ENCODE measurements at regions not wholly inside any gene's neighbourhood (a gene's known extent, or its start where the extent isn't known, plus 50 kb on each side); places are given as distances from the start of the nearest gene placed in this dataset.

GRCh38 chr18:64653068-64653467 is 504.2 kb upstream of the LINC00305 start:
- H3K9me2 ChIP-seq (replicated peaks; ENCODE audit: low read length), result no peaks in the 10 kb centered on the region
- H3K27ac ChIP-seq (ENCODE audit: low read length), result no peak overlapping the region
- no peaks in the 10 kb centered on the region for H3K9me3 ChIP-seq (ENCODE audit: low read length)
- intact Hi-C loops (cut with micrococcal nuclease), result loop anchor here (10.0 kb wide), 1 partner anchor 442 kb away; no protein-coding TSS in a partner anchor
- no peaks in the 10 kb centered on the region for H3K36me3 ChIP-seq (ENCODE audit: low read depth, low read length)
- CTCF ChIA-PET, result no interaction called here
- no TSS peak for BruUV-seq (replicated peaks)
- H3F3A ChIP-seq (ENCODE audit: low read length, unreplicated experiment), result no peaks in the 10 kb centered on the region
- POLR2A ChIA-PET (ENCODE audit: unreplicated experiment), result no interaction called here
- no peaks in the 10 kb centered on the region for H4K20me1 ChIP-seq (ENCODE audit: low read length)
- H3K79me2 ChIP-seq (ENCODE audit: low read length), result no peaks in the 10 kb centered on the region
- no peak overlapping the region for H3K4me2 ChIP-seq (ENCODE audit: low read length)
- H2AFZ ChIP-seq (ENCODE audit: low read length), result no peak overlapping the region
- ATAC-seq (no peak), DNase-seq (no peak)
- no peak overlapping the region for H3K9ac ChIP-seq (ENCODE audit: low read length)
- H3K4me1 ChIP-seq (ENCODE audit: insufficient read depth, low read length), result no peaks in the 10 kb centered on the region
- H3K4me3 ChIP-seq (ENCODE audit: low read length), result no peak overlapping the region
- no peaks in the 10 kb centered on the region for H3K27me3 ChIP-seq (ENCODE audit: low read length)
- TF ChIP-seq EZH2 (IDR thresholded peaks at IDR 0.05; ENCODE audit: low read length, unreplicated experiment), result no peak
- no peak for TF ChIP-seq CTCF (conservative IDR thresholded peaks at IDR 0.05; ENCODE audit: low read depth, low read length)
- no peak for TF ChIP-seq EZH2phosphoT487 (IDR thresholded peaks at IDR 0.05; ENCODE audit: borderline replicate concordance, low read length)

GRCh38 chr18:64650068-64650467 is 501.2 kb upstream of the LINC00305 start:
- Histone ChIP-seq H3K79me2 (ENCODE audit: low read length) (no peaks in the 10 kb centered on the region), H3K9ac (ENCODE audit: low read length) (no peak overlapping the region), H4K20me1 (ENCODE audit: low read length) (no peaks in the 10 kb centered on the region), H3K9me2 (replicated peaks; ENCODE audit: low read length) (no peaks in the 10 kb centered on the region), H3K4me3 (ENCODE audit: low read length) (no peak overlapping the region), H3F3A (ENCODE audit: low read length, unreplicated experiment) (no peaks in the 10 kb centered on the region), H3K27ac (ENCODE audit: low read length) (no peak overlapping the region), H3K36me3 (ENCODE audit: low read depth, low read length) (no peaks in the 10 kb centered on the region), H3K4me2 (ENCODE audit: low read length) (no peak overlapping the region), H2AFZ (ENCODE audit: low read length) (no peak overlapping the region), H3K27me3 (ENCODE audit: low read length) (no peaks in the 10 kb centered on the region), H3K9me3 (ENCODE audit: low read length) (no peaks in the 10 kb centered on the region), H3K4me1 (ENCODE audit: insufficient read depth, low read length) (no peaks in the 10 kb centered on the region)
- ChIA-PET POLR2A (ENCODE audit: unreplicated experiment) (no interaction called here), CTCF (interaction anchor here (0.6 kb wide), 1 partner anchor 441 kb away, joined by 3 read pairs; no protein-coding TSS in a partner anchor)
- DNase-seq (no peak), ATAC-seq (no peak)
- TF ChIP-seq EZH2phosphoT487 (IDR thresholded peaks at IDR 0.05; ENCODE audit: borderline replicate concordance, low read length) (no peak), EZH2 (IDR thresholded peaks at IDR 0.05; ENCODE audit: low read length, unreplicated experiment) (no peak), CTCF (conservative IDR thresholded peaks at IDR 0.05; ENCODE audit: low read depth, low read length) (no peak)
- intact Hi-C loops (cut with micrococcal nuclease), result loop anchor here (10.0 kb wide), 1 partner anchor 445 kb away; no protein-coding TSS in a partner anchor
- no TSS peak for BruUV-seq (replicated peaks)

GRCh38 chr18:64645753-64646152 is 496.9 kb upstream of the LINC00305 start:
- no peak overlapping the region for H3K4me2 ChIP-seq (ENCODE audit: low read length)
- H3K9me3 ChIP-seq (ENCODE audit: low read length), result no peaks in the 10 kb centered on the region
- H3F3A ChIP-seq (ENCODE audit: low read length, unreplicated experiment), result no peaks in the 10 kb centered on the region
- no peak overlapping the region for H3K27ac ChIP-seq (ENCODE audit: low read length)
- H3K4me1 ChIP-seq (ENCODE audit: insufficient read depth, low read length), result no peaks in the 10 kb centered on the region
- DNase-seq (no peak), ATAC-seq (no peak)
- no peaks in the 10 kb centered on the region for H3K79me2 ChIP-seq (ENCODE audit: low read length)
- H3K27me3 ChIP-seq (ENCODE audit: low read length), result no peaks in the 10 kb centered on the region
- H2AFZ ChIP-seq (ENCODE audit: low read length), result no peak overlapping the region
- no peaks in the 10 kb centered on the region for H4K20me1 ChIP-seq (ENCODE audit: low read length)
- H3K4me3 ChIP-seq (ENCODE audit: low read length), result no peak overlapping the region
- no peak for TF ChIP-seq EZH2phosphoT487 (IDR thresholded peaks at IDR 0.05; ENCODE audit: borderline replicate concordance, low read length)
- no peak for TF ChIP-seq EZH2 (IDR thresholded peaks at IDR 0.05; ENCODE audit: low read length, unreplicated experiment)
- no peak for TF ChIP-seq CTCF (conservative IDR thresholded peaks at IDR 0.05; ENCODE audit: low read depth, low read length)
- intact Hi-C loops (cut with micrococcal nuclease), result no loop called here
- H3K9me2 ChIP-seq (replicated peaks; ENCODE audit: low read length), result no peaks in the 10 kb centered on the region
- POLR2A ChIA-PET (ENCODE audit: unreplicated experiment), result no interaction called here
- no peaks in the 10 kb centered on the region for H3K36me3 ChIP-seq (ENCODE audit: low read depth, low read length)
- CTCF ChIA-PET, result no interaction called here
- no peak overlapping the region for H3K9ac ChIP-seq (ENCODE audit: low read length)
- no TSS peak for BruUV-seq (replicated peaks)

Data from PC-3 (cell line).